ENCODE measurements at regions not wholly inside any gene's neighbourhood (a gene's known extent, or its start where the extent isn't known, plus 50 kb on each side); places are given as distances from the start of the nearest gene placed in this dataset.

DNA sequence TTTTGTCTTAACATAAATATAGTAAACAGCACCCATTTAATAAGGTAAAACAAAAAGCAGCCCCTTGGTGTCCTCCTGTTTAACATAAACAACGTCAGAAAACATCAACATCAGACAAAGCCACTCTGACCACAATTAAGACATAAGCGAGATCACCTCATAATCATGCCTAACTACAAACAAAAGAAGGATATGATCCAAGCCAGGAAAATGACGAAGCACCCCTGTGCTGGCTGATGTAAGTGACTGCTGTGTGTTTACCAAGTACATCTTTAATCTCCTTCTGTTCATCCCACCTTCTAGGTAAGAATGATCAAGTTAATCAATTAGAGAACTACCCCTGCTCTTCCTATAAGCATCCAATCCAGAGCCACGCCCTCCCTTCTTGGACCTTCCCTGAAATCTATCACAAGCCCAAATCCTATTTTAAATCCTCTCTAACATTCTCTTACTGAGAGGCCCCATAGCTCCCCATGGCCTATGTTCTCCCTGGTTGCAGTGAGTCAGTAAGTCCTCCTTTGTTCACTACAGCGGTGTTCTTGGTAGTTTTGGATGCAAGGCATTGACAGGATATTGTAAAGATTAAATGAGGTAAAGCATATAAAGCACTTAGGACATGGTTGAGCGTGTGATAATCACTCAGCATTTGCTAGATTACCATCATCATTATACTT is 424.2 kb downstream of the TSN start:
- TF ChIP-seq, protein P1, sequence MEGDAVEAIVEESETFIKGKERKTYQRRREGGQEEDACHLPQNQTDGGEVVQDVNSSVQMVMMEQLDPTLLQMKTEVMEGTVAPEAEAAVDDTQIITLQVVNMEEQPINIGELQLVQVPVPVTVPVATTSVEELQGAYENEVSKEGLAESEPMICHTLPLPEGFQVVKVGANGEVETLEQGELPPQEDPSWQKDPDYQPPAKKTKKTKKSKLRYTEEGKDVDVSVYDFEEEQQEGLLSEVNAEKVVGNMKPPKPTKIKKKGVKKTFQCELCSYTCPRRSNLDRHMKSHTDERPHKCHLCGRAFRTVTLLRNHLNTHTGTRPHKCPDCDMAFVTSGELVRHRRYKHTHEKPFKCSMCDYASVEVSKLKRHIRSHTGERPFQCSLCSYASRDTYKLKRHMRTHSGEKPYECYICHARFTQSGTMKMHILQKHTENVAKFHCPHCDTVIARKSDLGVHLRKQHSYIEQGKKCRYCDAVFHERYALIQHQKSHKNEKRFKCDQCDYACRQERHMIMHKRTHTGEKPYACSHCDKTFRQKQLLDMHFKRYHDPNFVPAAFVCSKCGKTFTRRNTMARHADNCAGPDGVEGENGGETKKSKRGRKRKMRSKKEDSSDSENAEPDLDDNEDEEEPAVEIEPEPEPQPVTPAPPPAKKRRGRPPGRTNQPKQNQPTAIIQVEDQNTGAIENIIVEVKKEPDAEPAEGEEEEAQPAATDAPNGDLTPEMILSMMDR (IDR thresholded peaks at IDR 0.05; ENCODE audit: low read depth, low read length): no peak
- no peak overlapping the region for H3K27ac ChIP-seq
- DNase-seq (ENCODE audit: low read depth in 1 of 2, low spot score in 1 of 2): peak in 1 of 2 donors; percentile 45
- no peak overlapping the region for H3K4me3 ChIP-seq
- H3K36me3 ChIP-seq: no peaks in the 10 kb centered on the region
- no peaks in the 10 kb centered on the region for H3K9me3 ChIP-seq (ENCODE audit: low read depth)
- H3K27me3 ChIP-seq: no peaks in the 10 kb centered on the region
- no peaks in the 10 kb centered on the region for H3K4me1 ChIP-seq (ENCODE audit: low read depth)

DNA sequence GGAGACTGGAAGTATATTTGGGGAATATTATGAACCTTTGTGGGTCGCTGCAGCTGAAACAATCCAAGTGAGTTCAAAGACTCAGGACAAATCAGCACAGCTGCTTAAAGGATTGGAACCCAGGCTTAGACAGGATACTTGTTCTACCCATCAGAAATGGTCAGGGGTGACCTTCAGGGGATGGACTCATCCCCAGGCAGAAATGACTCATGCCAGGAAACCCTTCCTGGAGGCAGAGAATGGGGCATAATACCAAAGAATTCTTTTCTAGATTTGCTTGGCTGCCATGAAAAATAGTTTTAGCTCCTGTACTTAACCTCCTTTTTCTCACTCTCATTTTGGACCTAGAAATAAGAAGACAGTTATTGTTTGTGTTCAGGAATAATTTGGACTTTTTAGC is 425.5 kb downstream of the TSN start:
- no peak for DNase-seq (ENCODE audit: low read depth in 1 of 2, low spot score in 1 of 2)
- no peaks in the 10 kb centered on the region for H3K4me1 ChIP-seq (ENCODE audit: low read depth)
- no peak overlapping the region for H3K4me3 ChIP-seq
- no peaks in the 10 kb centered on the region for H3K9me3 ChIP-seq (ENCODE audit: low read depth)
- TF ChIP-seq, protein P1 (IDR thresholded peaks at IDR 0.05; ENCODE audit: low read depth, low read length): no peak
- no peaks in the 10 kb centered on the region for H3K27me3 ChIP-seq
- no peaks in the 10 kb centered on the region for H3K36me3 ChIP-seq
- no peak overlapping the region for H3K27ac ChIP-seq

DNA sequence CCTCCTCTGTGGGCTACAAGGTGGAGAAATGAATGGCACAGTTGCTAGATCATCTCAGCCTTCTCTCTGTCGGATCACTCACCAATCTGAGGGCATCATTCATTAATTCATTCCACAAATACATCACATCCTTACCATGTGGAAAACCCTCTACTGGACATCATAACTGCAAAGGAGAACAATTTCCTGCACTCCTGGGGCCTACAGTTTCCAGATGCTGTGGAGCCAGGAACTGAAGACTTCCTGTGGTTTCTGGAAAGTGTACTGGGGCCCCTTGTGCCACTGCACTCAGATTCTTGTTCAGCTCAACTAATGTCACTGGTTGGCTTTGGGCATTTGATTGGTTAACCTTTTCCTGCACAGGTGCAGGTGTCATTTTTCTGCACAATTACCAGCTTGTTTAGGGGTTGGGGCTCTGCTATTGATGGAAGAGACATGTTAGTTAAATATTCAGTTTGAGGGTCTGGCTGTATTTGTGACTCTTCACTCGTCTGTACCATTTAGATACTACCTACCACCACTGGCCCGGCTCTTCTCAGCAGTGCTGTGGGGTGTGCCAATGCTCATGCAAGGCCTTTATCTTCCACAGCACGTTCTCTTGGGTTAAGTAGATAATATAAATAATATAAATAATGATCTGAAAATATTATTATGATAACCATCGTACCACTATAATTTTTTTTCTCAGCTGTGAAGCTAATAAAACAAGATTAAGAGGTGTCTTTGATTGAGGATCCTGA is 427.3 kb downstream of the TSN start:
- Histone ChIP-seq H3K27ac (no peak overlapping the region), H3K27me3 (no peaks in the 10 kb centered on the region), H3K9me3 (ENCODE audit: low read depth) (no peaks in the 10 kb centered on the region), H3K4me1 (ENCODE audit: low read depth) (peaks cover 6% of the 10 kb centered on the region), H3K4me3 (no peak overlapping the region), H3K36me3 (no peaks in the 10 kb centered on the region)
- no peak for DNase-seq (ENCODE audit: low read depth in 1 of 2, low spot score in 1 of 2)
- TF ChIP-seq, protein P1 (IDR thresholded peaks at IDR 0.05; ENCODE audit: low read depth, low read length): no peak

DNA sequence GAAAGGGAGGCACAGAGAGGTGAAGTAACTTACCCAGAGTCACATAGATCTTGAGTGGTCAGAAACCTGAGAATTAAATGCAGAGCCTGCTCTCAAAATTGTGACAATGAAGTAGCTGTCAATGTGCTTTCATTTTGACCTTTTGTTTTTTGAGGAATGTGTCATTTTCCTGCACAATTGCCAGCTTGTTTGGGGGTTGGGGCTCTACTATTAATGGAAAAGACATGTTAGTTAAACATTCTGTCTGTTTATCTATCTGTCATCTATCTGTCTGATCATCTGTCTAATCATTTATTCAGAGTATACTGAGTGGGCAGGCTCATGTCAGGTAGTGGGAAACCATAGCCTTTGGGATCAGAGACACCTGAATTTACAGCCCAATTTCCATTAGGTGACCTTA is 428.4 kb downstream of the TSN start:
- Histone ChIP-seq H3K4me3 (no peak overlapping the region), H3K36me3 (no peaks in the 10 kb centered on the region), H3K27ac (no peak overlapping the region), H3K9me3 (ENCODE audit: low read depth) (no peaks in the 10 kb centered on the region), H3K27me3 (no peaks in the 10 kb centered on the region), H3K4me1 (ENCODE audit: low read depth) (peaks cover 6% of the 10 kb centered on the region)
- no peak for DNase-seq (ENCODE audit: low read depth in 1 of 2, low spot score in 1 of 2)
- TF ChIP-seq, protein P1 (IDR thresholded peaks at IDR 0.05; ENCODE audit: low read depth, low read length): no peak

DNA sequence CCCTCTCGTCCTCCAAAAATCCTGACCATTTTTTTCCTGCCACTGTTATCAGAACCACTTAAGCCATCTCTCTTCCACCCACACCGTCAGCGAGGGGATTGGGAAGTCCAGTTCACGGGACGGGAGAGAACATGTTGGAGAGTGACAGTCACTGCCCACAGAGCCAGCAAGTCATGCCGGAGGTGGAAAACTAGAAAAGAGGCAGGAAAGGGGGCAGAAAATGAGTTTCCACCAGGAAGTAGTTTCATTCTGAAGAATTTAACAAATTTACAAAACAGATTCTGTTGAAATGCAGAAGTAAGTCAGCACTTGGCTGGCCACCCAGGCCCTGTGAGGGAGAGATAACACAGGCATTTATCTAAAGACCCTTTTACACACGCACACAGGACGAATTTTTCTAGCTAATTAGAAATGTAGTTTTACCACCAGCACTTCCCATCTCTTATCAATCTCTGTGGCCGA is 431.3 kb downstream of the TSN start:
- H3K9me3 ChIP-seq (ENCODE audit: low read depth): no peaks in the 10 kb centered on the region
- TF ChIP-seq, protein P1 (IDR thresholded peaks at IDR 0.05; ENCODE audit: low read depth, low read length): no peak
- no peak overlapping the region for H3K4me3 ChIP-seq
- peak; percentile 58 to 69 for DNase-seq (ENCODE audit: low read depth in 1 of 2, low spot score in 1 of 2)
- peaks cover 6% of the 10 kb centered on the region for H3K4me1 ChIP-seq (ENCODE audit: low read depth)
- H3K27me3 ChIP-seq: no peaks in the 10 kb centered on the region
- H3K36me3 ChIP-seq: no peaks in the 10 kb centered on the region
- H3K27ac ChIP-seq: no peak overlapping the region
